HFFc6 (cell line): ENCODE measurements at regions not wholly inside any gene's neighbourhood (a gene's known extent, or its start where the extent isn't known, plus 50 kb on each side); places are given as distances from the start of the nearest gene placed in this dataset.

Source experiments
- DNase-seq: peaks from one replicate; pipeline ENCODE4 v3.0.0-alpha.2; 2018
- H3K27ac Mint-ChIP-seq: 2 replicates; pipeline ENCODE4 v1.8.0; 2020; ENCODE audit warnings: mild to moderate bottlenecking, mixed read lengths
- H3K27me3 Mint-ChIP-seq: 2 replicates; pipeline ENCODE4 v1.8.0; 2021; ENCODE audit warnings: mild to moderate bottlenecking, moderate library complexity, mixed read lengths; ENCODE audit not compliant: insufficient read depth
- H3K36me3 Mint-ChIP-seq: 2 replicates; pipeline ENCODE4 v1.8.0; 2021; ENCODE audit warnings: low read depth, mixed read lengths
- H3K4me1 Mint-ChIP-seq: 2 replicates; pipeline ENCODE4 v1.8.0; 2020; ENCODE audit warnings: low read depth, mixed read lengths
- H3K4me3 Mint-ChIP-seq: 2 replicates; pipeline ENCODE4 v1.8.0; 2020; ENCODE audit warnings: mild to moderate bottlenecking, moderate library complexity, mixed read lengths
- H3K9me3 Mint-ChIP-seq: 2 replicates; pipeline ENCODE4 v1.8.0; 2020; ENCODE audit warnings: mild to moderate bottlenecking, mixed read lengths
- TF ChIP-seq, protein P1 (sequence below): fragments of 200-600 bp; sonication (generic); IDR thresholded peaks from 2 replicates; pipeline ENCODE4 v1.5.0; 2021; ENCODE audit warnings: antibody characterized with exemption, mild to moderate bottlenecking

DNA sequence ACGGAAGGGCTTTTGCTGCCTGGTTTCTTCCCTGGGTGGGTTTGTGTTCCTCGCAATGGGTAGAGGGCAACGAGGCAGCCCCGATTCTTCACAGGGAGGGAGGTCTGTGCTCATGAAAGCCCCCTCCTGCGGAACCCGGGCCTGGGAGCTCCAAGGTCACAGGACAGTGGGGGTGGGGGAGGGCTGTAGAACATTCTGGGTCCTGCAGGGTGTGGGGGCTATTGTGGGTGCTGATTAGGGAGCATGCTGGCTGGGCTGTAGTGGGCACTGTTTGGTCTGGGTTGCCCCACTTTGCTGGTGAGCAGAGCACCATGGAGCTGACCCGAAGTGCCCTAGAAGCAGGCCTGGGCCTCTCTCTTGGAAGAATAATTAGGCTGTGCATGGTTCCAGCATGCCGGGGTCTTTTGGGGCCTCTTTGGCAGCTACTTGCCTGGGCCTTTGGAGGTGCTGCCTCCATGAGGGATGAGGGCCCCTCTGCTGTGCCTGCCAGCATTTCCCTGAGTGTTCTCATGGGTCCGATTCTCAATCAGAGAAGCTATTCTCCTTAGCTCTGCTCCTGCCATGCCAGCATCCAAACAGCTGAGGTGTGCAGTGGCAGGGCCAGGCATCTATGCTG, 232.2 kb upstream of the HS6ST1 start:
- no peak for DNase-seq
- Mint-ChIP-seq H3K27ac (no peak overlapping the region), H3K27me3 (peaks cover 9% of the 10 kb centered on the region), H3K36me3 (no peaks in the 10 kb centered on the region), H3K4me3 (no peak overlapping the region), H3K4me1 (no peaks in the 10 kb centered on the region; the same call in 1 of the 2 replicates), H3K9me3 (no peaks in the 10 kb centered on the region)
- TF ChIP-seq, protein P1, sequence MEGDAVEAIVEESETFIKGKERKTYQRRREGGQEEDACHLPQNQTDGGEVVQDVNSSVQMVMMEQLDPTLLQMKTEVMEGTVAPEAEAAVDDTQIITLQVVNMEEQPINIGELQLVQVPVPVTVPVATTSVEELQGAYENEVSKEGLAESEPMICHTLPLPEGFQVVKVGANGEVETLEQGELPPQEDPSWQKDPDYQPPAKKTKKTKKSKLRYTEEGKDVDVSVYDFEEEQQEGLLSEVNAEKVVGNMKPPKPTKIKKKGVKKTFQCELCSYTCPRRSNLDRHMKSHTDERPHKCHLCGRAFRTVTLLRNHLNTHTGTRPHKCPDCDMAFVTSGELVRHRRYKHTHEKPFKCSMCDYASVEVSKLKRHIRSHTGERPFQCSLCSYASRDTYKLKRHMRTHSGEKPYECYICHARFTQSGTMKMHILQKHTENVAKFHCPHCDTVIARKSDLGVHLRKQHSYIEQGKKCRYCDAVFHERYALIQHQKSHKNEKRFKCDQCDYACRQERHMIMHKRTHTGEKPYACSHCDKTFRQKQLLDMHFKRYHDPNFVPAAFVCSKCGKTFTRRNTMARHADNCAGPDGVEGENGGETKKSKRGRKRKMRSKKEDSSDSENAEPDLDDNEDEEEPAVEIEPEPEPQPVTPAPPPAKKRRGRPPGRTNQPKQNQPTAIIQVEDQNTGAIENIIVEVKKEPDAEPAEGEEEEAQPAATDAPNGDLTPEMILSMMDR, result no peak

DNA sequence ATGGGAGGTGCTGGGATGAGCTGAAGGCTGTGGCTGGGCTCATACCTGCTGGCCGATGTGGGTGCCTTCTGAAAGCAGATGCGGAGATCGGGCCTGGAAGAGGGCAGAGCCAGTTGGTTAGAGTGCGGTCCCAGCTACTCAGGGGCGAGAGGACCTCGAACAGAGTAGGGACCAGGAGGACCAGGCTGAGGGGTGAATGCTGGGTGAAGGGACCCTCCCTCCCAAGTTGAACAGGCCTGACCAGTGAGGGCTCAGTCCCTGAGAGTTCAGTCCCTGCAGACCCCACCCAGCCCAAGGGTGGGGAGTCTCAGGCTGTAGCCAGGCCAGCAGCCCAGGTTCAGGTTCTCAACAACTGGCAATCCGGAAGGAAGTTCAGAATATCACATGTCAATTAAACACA, 232.8 kb upstream of the HS6ST1 start:
- Mint-ChIP-seq H3K36me3 (no peaks in the 10 kb centered on the region), H3K4me3 (no peak overlapping the region), H3K27me3 (peaks cover 6% of the 10 kb centered on the region), H3K27ac (no peak overlapping the region), H3K9me3 (no peaks in the 10 kb centered on the region), H3K4me1 (no peaks in the 10 kb centered on the region; the same call in 1 of the 2 replicates)
- TF ChIP-seq, protein P1, result no peak
- no peak for DNase-seq

- TF ChIP-seq, protein P1, result no peak
- no peaks in the 10 kb centered on the region; the same call in 1 of the 2 replicates for H3K4me1 Mint-ChIP-seq
- no peak overlapping the region for H3K27ac Mint-ChIP-seq
- no peak overlapping the region for H3K4me3 Mint-ChIP-seq
- H3K27me3 Mint-ChIP-seq, result peaks cover 6% of the 10 kb centered on the region
- no peaks in the 10 kb centered on the region for H3K36me3 Mint-ChIP-seq
- H3K9me3 Mint-ChIP-seq, result no peaks in the 10 kb centered on the region
- DNase-seq, result no peak
These were observed 233.6 kb upstream of the HS6ST1 start for GRCh38 chr2:128552141-128552805.

DNA sequence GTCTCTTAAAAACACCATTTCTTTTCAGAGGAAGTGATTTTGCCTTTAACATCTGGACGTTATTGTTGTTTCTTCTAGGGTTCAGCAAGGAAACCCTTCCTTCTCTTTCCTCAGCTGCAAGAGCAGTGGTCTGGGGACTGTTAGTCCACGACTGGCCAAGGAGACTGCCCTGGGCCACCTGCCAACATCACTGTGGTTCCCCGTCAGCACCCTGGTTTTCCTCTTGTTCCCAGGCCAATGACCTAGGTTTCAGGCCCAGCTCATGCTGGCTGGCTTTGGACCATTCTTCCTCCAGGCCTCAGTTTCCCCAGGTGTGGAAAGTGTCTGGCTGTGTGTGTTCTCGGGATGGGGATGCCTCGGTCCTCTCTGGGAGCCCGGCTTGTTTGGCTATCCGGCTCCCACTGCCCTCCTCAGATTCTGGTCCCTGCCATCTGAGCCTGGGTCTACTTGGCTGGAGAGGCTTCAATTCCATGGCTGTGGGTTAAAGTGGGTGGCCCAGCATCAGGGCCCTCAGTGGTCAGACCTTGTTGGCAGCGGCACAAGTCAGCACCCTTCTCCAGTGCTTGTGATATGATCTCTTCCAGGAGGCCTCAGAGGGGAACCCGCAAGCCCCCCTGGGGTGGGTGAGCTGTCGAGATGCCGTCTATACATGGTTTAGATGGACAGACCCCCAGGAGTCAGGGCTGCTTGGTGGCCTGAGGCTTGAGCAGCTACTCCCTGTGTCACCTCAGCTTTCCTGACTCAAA, 234.3 kb upstream of the HS6ST1 start:
- no peak for DNase-seq
- H3K4me3 Mint-ChIP-seq, result no peak overlapping the region
- no peaks in the 10 kb centered on the region for H3K9me3 Mint-ChIP-seq
- no peaks in the 10 kb centered on the region for H3K36me3 Mint-ChIP-seq
- TF ChIP-seq, protein P1, result no peak
- peaks cover 6% of the 10 kb centered on the region for H3K4me1 Mint-ChIP-seq
- H3K27ac Mint-ChIP-seq, result no peak overlapping the region
- peaks cover 6% of the 10 kb centered on the region for H3K27me3 Mint-ChIP-seq

DNA sequence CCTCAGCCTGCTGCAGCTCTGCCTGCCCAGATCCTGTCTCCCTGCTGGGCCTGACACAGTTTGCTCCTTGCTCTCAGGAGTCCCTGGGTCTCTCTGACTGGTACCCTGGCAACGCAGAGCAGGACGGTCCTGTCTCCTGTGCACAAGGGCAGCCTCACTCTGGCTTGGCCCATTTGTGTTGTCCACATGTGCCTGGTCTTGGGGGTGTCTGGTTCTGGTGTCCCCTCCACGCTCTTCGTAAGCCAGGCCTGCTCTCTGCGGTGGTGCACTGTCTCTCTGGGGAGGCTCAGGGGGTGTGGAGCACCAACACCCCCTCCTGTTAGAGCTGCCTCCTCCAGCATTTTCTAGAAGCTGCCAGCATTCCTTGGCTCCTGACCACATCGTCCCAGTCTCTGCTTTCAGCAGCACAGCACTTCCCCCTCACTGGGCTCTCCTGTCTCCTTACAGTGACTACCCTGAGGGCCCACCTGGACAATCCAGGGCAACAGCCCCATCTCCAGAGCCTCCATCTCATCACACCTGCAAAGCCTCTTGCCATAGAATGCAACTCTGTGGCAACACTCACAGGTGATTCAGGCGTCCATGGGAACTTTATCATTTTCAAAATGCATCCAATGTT, 235.6 kb upstream of the HS6ST1 start:
- H3K4me3 Mint-ChIP-seq, result no peak overlapping the region

More for the DNA sequence above, 235.6 kb upstream of the HS6ST1 start:
- no peaks in the 10 kb centered on the region for H3K9me3 Mint-ChIP-seq
- no peak for DNase-seq
- H3K36me3 Mint-ChIP-seq, result no peaks in the 10 kb centered on the region
- H3K27ac Mint-ChIP-seq, result no peak overlapping the region
- TF ChIP-seq, protein P1, result no peak
- H3K27me3 Mint-ChIP-seq, result peaks cover 6% of the 10 kb centered on the region
- H3K4me1 Mint-ChIP-seq, result peaks cover 11% of the 10 kb centered on the region
